Choroid plexus epithelial cell (primary cell): ENCODE measurements at regions not wholly inside any gene's neighbourhood (a gene's known extent, or its start where the extent isn't known, plus 50 kb on each side); places are given as distances from the start of the nearest gene placed in this dataset.
"Not testable (repeated sequence)": the region's sequence is repeated elsewhere in the genome, so short reads cannot be mapped to it uniquely, and the experiment has no call there.

Source experiments
- DNase-seq: peaks from one replicate; pipeline ENCODE4 v3.0.0-alpha.2; 2010; ENCODE audit warnings: low read depth
- H3K4me3 ChIP-seq: 2 replicates; pipeline ENCODE4 v1.5.1; 2011; ENCODE audit warnings: low read depth, mild to moderate bottlenecking, control low read depth, low read length, moderate library complexity
- CTCF ChIP-seq: conservative IDR thresholded peaks from 2 replicates; pipeline ENCODE4 v1.5.1; 2011; ENCODE audit warnings: low read depth, mild to moderate bottlenecking, control low read depth, inconsistent platforms, low read length, moderate library complexity

- TF ChIP-seq CTCF: no peak
- no peak overlapping the region for H3K4me3 ChIP-seq
- DNase-seq: no peak
These were observed 172.3 kb upstream of the PPP1R26 start for GRCh38 chr9:135307300-135307699.

GRCh38 chr9:135307919-135308318 lies 171.7 kb upstream of the PPP1R26 start:
- not testable (repeated sequence) for DNase-seq, H3K4me3 ChIP-seq

- no peak overlapping the region for H3K4me3 ChIP-seq
- no peak for TF ChIP-seq CTCF
- DNase-seq: no peak
These were observed 170.5 kb upstream of the PPP1R26 start for GRCh38 chr9:135308821-135309762.

- TF ChIP-seq CTCF: no peak
- no peak overlapping the region for H3K4me3 ChIP-seq
- no peak for DNase-seq
These were observed 169.8 kb upstream of the PPP1R26 start for GRCh38 chr9:135309763-135310125.

GRCh38 chr9:135310134-135310533 lies 169.4 kb upstream of the PPP1R26 start:
- no peak overlapping the region for H3K4me3 ChIP-seq
- TF ChIP-seq CTCF: no peak
- DNase-seq: no peak

GRCh38 chr9:135315572-135315971 lies 164.0 kb upstream of the PPP1R26 start:
- DNase-seq: no peak
- H3K4me3 ChIP-seq: no peak overlapping the region
- TF ChIP-seq CTCF: no peak

GRCh38 chr9:135320331-135320730 lies 159.3 kb upstream of the PPP1R26 start:
- TF ChIP-seq CTCF: no peak
- no peak for DNase-seq
- H3K4me3 ChIP-seq: no peak overlapping the region
